ENCODE measurements at regions not wholly inside any gene's neighbourhood (a gene's known extent, or its start where the extent isn't known, plus 50 kb on each side); places are given as distances from the start of the nearest gene placed in this dataset.

DNA sequence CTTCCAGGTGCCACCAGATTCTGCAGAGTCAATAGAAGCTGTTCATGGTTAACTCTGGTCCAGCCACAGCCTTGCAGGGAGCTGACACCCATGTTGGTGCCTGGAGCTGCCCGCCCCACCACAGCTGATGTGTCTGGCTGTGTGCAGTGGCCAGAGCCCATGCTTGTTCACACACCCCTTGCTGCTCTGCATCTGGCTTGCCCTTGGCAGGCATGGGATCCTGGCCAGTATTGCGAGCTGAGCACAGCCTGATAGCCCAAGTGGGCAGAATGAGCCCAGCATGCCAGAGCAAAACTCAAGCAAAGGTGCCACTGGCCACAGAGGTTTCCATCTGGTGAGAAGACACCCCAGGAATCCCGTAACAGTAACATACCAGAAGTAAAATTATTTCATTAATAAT lies 843.6 kb downstream of the SORCS1 start:
- no peak for DNase-seq (ENCODE audit: low read depth, low spot score)
- TF ChIP-seq ZNF274 (IDR thresholded peaks at IDR 0.05; ENCODE audit: low read depth, low read length) (no peak), YY1 (IDR thresholded peaks at IDR 0.05; ENCODE audit: insufficient read depth, insufficient read length) (no peak), SUZ12 (IDR thresholded peaks at IDR 0.05; ENCODE audit: extremely low read depth, insufficient read depth, insufficient read length) (no peak)
- Histone ChIP-seq H3K36me3 (ENCODE audit: insufficient read depth, insufficient read length, low read length) (no peaks in the 10 kb centered on the region), H3K9me3 (ENCODE audit: insufficient read depth, low read length) (no peaks in the 10 kb centered on the region), H3K27me3 (ENCODE audit: insufficient read depth, insufficient read length) (no peaks in the 10 kb centered on the region), H3K4me3 (ENCODE audit: insufficient read length, low read depth) (no peak overlapping the region), H3K9ac (ENCODE audit: insufficient read length, low read depth) (no peak overlapping the region), H3K4me1 (ENCODE audit: insufficient read depth, insufficient read length) (no peaks in the 10 kb centered on the region)

DNA sequence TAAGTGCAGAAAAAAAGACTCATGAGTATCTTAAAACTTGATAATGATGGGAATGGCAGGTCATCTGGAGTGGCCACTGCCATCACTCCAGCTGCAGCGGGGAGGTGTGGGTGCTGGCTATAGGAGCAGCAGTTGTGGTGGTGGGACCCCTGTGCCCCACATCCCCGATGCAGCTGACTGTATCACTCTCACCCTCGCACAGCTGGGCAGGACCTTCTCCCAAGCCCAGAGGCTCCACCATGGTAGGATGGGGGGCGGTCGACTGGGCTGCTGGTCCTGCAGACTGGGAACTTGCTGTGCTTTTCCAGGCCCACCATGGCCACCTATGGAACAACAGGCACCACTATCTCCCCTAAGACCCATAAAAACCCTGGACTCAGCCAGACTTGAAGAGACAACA lies 844.4 kb downstream of the SORCS1 start:
- H3K36me3 ChIP-seq (ENCODE audit: insufficient read depth, insufficient read length, low read length) = no peaks in the 10 kb centered on the region
- no peaks in the 10 kb centered on the region for H3K27me3 ChIP-seq (ENCODE audit: insufficient read depth, insufficient read length)
- H3K9me3 ChIP-seq (ENCODE audit: insufficient read depth, low read length) = no peaks in the 10 kb centered on the region
- no peak overlapping the region for H3K9ac ChIP-seq (ENCODE audit: insufficient read length, low read depth)
- H3K4me1 ChIP-seq (ENCODE audit: insufficient read depth, insufficient read length) = no peaks in the 10 kb centered on the region
- TF ChIP-seq SUZ12 (IDR thresholded peaks at IDR 0.05; ENCODE audit: extremely low read depth, insufficient read depth, insufficient read length) (no peak), ZNF274 (IDR thresholded peaks at IDR 0.05; ENCODE audit: low read depth, low read length) (no peak), YY1 (IDR thresholded peaks at IDR 0.05; ENCODE audit: insufficient read depth, insufficient read length) (no peak)
- H3K4me3 ChIP-seq (ENCODE audit: insufficient read length, low read depth) = no peak overlapping the region
- no peak for DNase-seq (ENCODE audit: low read depth, low spot score)

DNA sequence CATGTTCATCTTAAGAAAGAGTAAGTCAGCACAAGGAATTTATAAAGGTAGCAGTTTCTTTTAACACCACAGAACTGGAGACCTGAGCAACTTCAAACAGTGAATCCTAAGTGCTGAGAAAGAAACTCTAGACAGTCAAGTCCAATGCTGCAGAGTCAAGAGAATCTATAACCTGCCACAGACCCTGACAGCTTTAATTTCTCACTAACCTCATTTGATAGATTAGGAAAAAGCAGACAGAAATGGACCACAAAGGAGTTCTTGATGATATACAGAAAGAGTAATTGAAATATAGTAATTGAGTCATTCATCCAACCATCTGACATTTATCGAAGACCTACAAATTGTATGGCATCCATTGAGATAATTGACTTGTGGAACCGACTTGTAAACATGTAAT lies 847.0 kb downstream of the SORCS1 start:
- H3K4me1 ChIP-seq (ENCODE audit: insufficient read depth, insufficient read length) = no peaks in the 10 kb centered on the region
- TF ChIP-seq SUZ12 (IDR thresholded peaks at IDR 0.05; ENCODE audit: extremely low read depth, insufficient read depth, insufficient read length) = no peak
- TF ChIP-seq YY1 (IDR thresholded peaks at IDR 0.05; ENCODE audit: insufficient read depth, insufficient read length) = no peak
- TF ChIP-seq ZNF274 (IDR thresholded peaks at IDR 0.05; ENCODE audit: low read depth, low read length) = no peak
- H3K9ac ChIP-seq (ENCODE audit: insufficient read length, low read depth) = no peak overlapping the region
- H3K27me3 ChIP-seq (ENCODE audit: insufficient read depth, insufficient read length) = no peaks in the 10 kb centered on the region
- H3K4me3 ChIP-seq (ENCODE audit: insufficient read length, low read depth) = no peak overlapping the region
- H3K36me3 ChIP-seq (ENCODE audit: insufficient read depth, insufficient read length, low read length) = no peaks in the 10 kb centered on the region
- DNase-seq (ENCODE audit: low read depth, low spot score) = no peak
- H3K9me3 ChIP-seq (ENCODE audit: insufficient read depth, low read length) = no peaks in the 10 kb centered on the region

DNA sequence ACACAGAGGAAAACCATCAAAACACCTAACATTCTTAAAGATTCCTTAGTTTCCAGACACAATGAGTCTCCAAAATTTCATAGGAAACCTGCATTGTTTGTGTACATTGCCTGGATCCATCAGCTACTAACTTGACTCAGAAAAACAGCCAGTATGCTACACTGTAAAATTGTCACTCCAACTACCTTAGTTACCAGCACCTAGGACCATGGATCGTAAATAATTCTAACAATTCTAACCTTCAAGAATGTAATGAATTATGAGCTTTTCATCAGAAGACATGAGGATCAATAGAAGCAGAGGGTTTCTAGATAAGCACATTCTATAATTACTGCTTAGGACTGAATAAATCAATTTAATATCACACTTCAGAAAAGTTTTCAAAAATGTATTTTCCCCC lies 851.5 kb downstream of the SORCS1 start:
- no peaks in the 10 kb centered on the region for H3K9me3 ChIP-seq (ENCODE audit: insufficient read depth, low read length)
- DNase-seq (ENCODE audit: low read depth, low spot score) = no peak
- no peak for TF ChIP-seq YY1 (IDR thresholded peaks at IDR 0.05; ENCODE audit: insufficient read depth, insufficient read length)
- no peak for TF ChIP-seq SUZ12 (IDR thresholded peaks at IDR 0.05; ENCODE audit: extremely low read depth, insufficient read depth, insufficient read length)
- no peak overlapping the region for H3K4me3 ChIP-seq (ENCODE audit: insufficient read length, low read depth)
- no peak overlapping the region for H3K9ac ChIP-seq (ENCODE audit: insufficient read length, low read depth)
- no peaks in the 10 kb centered on the region for H3K27me3 ChIP-seq (ENCODE audit: insufficient read depth, insufficient read length)
- H3K4me1 ChIP-seq (ENCODE audit: insufficient read depth, insufficient read length) = no peaks in the 10 kb centered on the region
- H3K36me3 ChIP-seq (ENCODE audit: insufficient read depth, insufficient read length, low read length) = no peaks in the 10 kb centered on the region

DNA sequence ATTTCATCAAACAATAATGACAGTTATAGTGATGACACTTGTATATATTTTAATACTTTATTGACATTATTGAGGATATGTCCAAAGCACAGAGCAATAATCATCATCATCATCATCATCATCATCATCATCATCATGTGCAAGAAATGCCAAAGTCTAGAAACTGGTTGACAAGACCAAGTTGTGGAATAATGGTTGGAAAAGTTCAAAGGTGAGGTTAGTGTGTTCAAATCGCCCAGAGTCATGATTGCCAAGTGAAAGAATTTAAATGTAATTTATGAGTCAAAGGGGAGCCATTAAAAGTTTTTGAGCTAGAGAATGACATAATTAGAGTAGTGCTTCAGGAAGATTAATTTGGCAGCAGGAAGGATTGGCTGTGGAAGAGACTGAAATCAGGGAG lies 852.4 kb downstream of the SORCS1 start:
- no peak overlapping the region for H3K9ac ChIP-seq (ENCODE audit: insufficient read length, low read depth)
- no peaks in the 10 kb centered on the region for H3K4me1 ChIP-seq (ENCODE audit: insufficient read depth, insufficient read length)
- H3K9me3 ChIP-seq (ENCODE audit: insufficient read depth, low read length) = no peaks in the 10 kb centered on the region
- TF ChIP-seq ZNF274 (IDR thresholded peaks at IDR 0.05; ENCODE audit: low read depth, low read length) (no peak), YY1 (IDR thresholded peaks at IDR 0.05; ENCODE audit: insufficient read depth, insufficient read length) (no peak), SUZ12 (IDR thresholded peaks at IDR 0.05; ENCODE audit: extremely low read depth, insufficient read depth, insufficient read length) (no peak)
- no peak for DNase-seq (ENCODE audit: low read depth, low spot score)
- no peaks in the 10 kb centered on the region for H3K36me3 ChIP-seq (ENCODE audit: insufficient read depth, insufficient read length, low read length)
- H3K27me3 ChIP-seq (ENCODE audit: insufficient read depth, insufficient read length) = no peaks in the 10 kb centered on the region
- no peak overlapping the region for H3K4me3 ChIP-seq (ENCODE audit: insufficient read length, low read depth)

DNA sequence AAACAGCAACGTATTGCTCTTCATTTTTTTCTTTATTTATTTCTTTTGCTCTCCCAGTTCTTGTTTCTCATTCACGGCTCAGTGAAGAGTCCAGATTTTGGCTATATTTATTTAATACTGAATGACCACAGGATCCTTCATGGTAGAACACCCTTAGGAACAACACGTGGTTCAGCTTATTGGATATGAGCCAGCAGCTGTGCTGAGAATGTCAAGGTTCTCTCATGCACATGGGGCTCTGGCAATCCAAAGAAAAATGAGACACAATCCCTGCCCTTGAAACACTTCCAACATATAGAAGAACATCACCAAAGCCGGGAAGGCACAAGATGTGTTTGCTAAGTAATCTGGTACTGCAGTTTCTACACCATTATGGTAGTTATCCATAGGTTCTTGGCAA lies 852.9 kb downstream of the SORCS1 start:
- Histone ChIP-seq H3K36me3 (ENCODE audit: insufficient read depth, insufficient read length, low read length) (no peaks in the 10 kb centered on the region), H3K4me1 (ENCODE audit: insufficient read depth, insufficient read length) (no peaks in the 10 kb centered on the region), H3K9ac (ENCODE audit: insufficient read length, low read depth) (no peak overlapping the region), H3K9me3 (ENCODE audit: insufficient read depth, low read length) (no peaks in the 10 kb centered on the region), H3K4me3 (ENCODE audit: insufficient read length, low read depth) (no peak overlapping the region), H3K27me3 (ENCODE audit: insufficient read depth, insufficient read length) (no peaks in the 10 kb centered on the region)
- no peak for DNase-seq (ENCODE audit: low read depth, low spot score)
- TF ChIP-seq ZNF274 (IDR thresholded peaks at IDR 0.05; ENCODE audit: low read depth, low read length) (no peak), YY1 (IDR thresholded peaks at IDR 0.05; ENCODE audit: insufficient read depth, insufficient read length) (no peak), SUZ12 (IDR thresholded peaks at IDR 0.05; ENCODE audit: extremely low read depth, insufficient read depth, insufficient read length) (no peak)

DNA sequence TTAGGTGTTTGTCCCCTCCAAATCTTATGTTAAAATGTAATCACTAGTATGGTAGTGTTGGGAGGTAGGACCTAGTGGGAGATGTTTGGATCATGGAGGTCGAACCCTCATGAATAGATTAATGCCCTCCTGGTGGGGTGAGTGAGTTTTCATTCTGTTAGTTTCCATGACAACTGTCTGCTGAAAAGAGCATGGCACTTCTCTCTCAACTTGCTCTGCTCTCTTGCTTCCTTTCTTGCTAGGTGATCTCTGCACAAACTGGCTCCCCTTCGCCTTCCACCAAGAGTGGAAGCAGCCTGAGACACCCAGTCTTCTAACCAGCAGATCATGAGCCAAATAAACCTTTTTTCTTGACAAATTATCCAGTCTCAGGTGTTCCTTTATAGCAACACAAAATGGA lies 853.9 kb downstream of the SORCS1 start:
- TF ChIP-seq YY1 (IDR thresholded peaks at IDR 0.05; ENCODE audit: insufficient read depth, insufficient read length) = no peak
- TF ChIP-seq ZNF274 (IDR thresholded peaks at IDR 0.05; ENCODE audit: low read depth, low read length) = no peak
- TF ChIP-seq SUZ12 (IDR thresholded peaks at IDR 0.05; ENCODE audit: extremely low read depth, insufficient read depth, insufficient read length) = no peak
- peak; percentile 30 for DNase-seq (ENCODE audit: low read depth, low spot score)
- H3K4me1 ChIP-seq (ENCODE audit: insufficient read depth, insufficient read length) = no peaks in the 10 kb centered on the region

DNA sequence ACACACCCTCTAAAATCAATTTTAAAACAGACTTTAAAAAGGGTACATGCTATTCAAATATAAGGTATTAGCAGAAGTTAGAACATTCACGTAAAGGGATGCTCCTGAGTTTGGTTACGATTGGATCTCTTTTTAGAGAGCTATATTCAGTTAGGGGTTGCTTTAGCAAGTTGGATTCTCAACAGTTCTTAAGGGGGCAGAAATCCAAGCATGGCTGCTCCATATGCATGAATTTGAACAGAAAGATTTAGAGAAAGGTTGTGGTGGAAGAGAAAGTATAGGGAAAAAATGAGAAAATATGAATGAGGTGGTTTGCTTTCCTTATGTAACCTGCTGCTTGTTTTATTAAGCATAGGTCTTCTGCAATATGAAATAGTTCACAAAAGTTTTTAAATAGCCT lies 855.1 kb downstream of the SORCS1 start:
- Histone ChIP-seq H3K9ac (ENCODE audit: insufficient read length, low read depth) (no peak overlapping the region), H3K27me3 (ENCODE audit: insufficient read depth, insufficient read length) (no peaks in the 10 kb centered on the region), H3K4me3 (ENCODE audit: insufficient read length, low read depth) (no peak overlapping the region), H3K4me1 (ENCODE audit: insufficient read depth, insufficient read length) (no peaks in the 10 kb centered on the region), H3K9me3 (ENCODE audit: insufficient read depth, low read length) (no peaks in the 10 kb centered on the region), H3K36me3 (ENCODE audit: insufficient read depth, insufficient read length, low read length) (no peaks in the 10 kb centered on the region)
- TF ChIP-seq ZNF274 (IDR thresholded peaks at IDR 0.05; ENCODE audit: low read depth, low read length) (no peak), SUZ12 (IDR thresholded peaks at IDR 0.05; ENCODE audit: extremely low read depth, insufficient read depth, insufficient read length) (no peak), YY1 (IDR thresholded peaks at IDR 0.05; ENCODE audit: insufficient read depth, insufficient read length) (no peak)
- DNase-seq (ENCODE audit: low read depth, low spot score) = no peak

More for the DNA sequence above, 853.9 kb downstream of the SORCS1 start:
- Histone ChIP-seq H3K9ac (ENCODE audit: insufficient read length, low read depth) (no peak overlapping the region), H3K4me3 (ENCODE audit: insufficient read length, low read depth) (no peak overlapping the region), H3K9me3 (ENCODE audit: insufficient read depth, low read length) (no peaks in the 10 kb centered on the region), H3K27me3 (ENCODE audit: insufficient read depth, insufficient read length) (no peaks in the 10 kb centered on the region), H3K36me3 (ENCODE audit: insufficient read depth, insufficient read length, low read length) (no peaks in the 10 kb centered on the region)

Data from NT2/D1 (cell line).